ENCODE measurements at regions not wholly inside any gene's neighbourhood (a gene's known extent, or its start where the extent isn't known, plus 50 kb on each side); places are given as distances from the start of the nearest gene placed in this dataset.

- 59 to 79% (median 71%) methylated on average over 4 of the region's 4 CpGs for WGBS, 4 donors
- no peaks in the 10 kb centered on the region for H3K36me3 ChIP-seq (replicated peaks in 1 of 2)
- intact Hi-C loops (cut with DNase I) = no loop called here
- no peaks in the 10 kb centered on the region for H3K27me3 ChIP-seq
- no peak overlapping the region for H3K27ac ChIP-seq
- H3K4me1 ChIP-seq (replicated peaks in 1 of 2) = no peaks in the 10 kb centered on the region
- H3K9me3 ChIP-seq (replicated peaks in 1 of 3) = no peaks in the 10 kb centered on the region
- DNase-seq = no peak
- TF ChIP-seq, protein P1, sequence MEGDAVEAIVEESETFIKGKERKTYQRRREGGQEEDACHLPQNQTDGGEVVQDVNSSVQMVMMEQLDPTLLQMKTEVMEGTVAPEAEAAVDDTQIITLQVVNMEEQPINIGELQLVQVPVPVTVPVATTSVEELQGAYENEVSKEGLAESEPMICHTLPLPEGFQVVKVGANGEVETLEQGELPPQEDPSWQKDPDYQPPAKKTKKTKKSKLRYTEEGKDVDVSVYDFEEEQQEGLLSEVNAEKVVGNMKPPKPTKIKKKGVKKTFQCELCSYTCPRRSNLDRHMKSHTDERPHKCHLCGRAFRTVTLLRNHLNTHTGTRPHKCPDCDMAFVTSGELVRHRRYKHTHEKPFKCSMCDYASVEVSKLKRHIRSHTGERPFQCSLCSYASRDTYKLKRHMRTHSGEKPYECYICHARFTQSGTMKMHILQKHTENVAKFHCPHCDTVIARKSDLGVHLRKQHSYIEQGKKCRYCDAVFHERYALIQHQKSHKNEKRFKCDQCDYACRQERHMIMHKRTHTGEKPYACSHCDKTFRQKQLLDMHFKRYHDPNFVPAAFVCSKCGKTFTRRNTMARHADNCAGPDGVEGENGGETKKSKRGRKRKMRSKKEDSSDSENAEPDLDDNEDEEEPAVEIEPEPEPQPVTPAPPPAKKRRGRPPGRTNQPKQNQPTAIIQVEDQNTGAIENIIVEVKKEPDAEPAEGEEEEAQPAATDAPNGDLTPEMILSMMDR (IDR thresholded peaks at IDR 0.05) = no peak
- no peak for TF ChIP-seq POLR2A (IDR thresholded peaks at IDR 0.05)
- no peak overlapping the region for H3K4me3 ChIP-seq
Measured at GRCh38 chr11:80440835-80441234, 1000.0 kb upstream of the TENM4 start.

DNA sequence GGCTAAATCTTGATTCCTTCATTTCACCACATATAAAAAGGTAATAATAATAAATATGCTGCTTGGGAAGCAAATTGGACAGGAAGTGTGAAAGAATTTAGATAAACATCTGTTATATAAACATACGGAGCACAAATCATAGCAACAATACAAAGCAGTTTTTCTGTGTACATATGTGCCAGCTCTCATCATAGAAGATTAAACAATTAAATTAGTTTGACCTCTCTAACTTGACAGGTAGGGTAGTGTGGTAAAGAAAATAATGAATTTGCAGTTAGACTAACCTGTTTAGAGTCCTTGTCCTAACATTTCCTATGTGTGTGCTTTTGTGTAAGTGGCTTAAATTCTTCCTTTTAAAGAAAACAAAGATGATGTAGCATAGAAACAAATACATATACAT lies 995.7 kb upstream of the TENM4 start:
- no peak for DNase-seq
- intact Hi-C loops (cut with DNase I) = no loop called here
- no peak for TF ChIP-seq POLR2A (IDR thresholded peaks at IDR 0.05)
- TF ChIP-seq, protein P1 (IDR thresholded peaks at IDR 0.05) = no peak
- H3K27me3 ChIP-seq = no peaks in the 10 kb centered on the region
- no peak overlapping the region for H3K27ac ChIP-seq
- H3K36me3 ChIP-seq (replicated peaks in 1 of 2) = no peaks in the 10 kb centered on the region
- H3K4me1 ChIP-seq (replicated peaks in 1 of 2) = no peaks in the 10 kb centered on the region
- H3K4me3 ChIP-seq = no peak overlapping the region
- WGBS, 4 donors = 43 to 72% (median 68%) methylated on average over 1 of the region's 1 CpG
- H3K9me3 ChIP-seq (replicated peaks in 1 of 3) = no peaks in the 10 kb centered on the region

DNA sequence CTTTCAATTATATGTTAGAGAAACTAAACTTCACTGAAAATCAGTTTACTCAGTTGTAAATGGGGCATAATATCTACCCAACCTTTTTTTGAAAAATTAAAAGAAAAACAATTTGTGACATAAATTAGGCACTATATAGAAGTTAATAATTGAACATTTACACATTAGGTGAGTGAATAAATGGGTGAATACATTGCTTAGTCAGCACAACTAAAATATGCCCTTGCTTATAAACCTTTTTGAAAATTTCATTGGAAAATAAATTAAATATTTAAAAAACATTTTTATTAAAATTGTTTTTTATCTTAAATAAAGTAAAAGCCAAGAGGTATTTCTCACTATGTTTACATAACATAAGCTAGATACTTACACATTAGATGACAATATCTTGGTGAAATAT lies 994.5 kb upstream of the TENM4 start:
- Histone ChIP-seq H3K9me3 (replicated peaks in 1 of 3) (no peaks in the 10 kb centered on the region), H3K27me3 (no peaks in the 10 kb centered on the region), H3K27ac (no peak overlapping the region), H3K4me3 (no peak overlapping the region), H3K36me3 (replicated peaks in 1 of 2) (no peaks in the 10 kb centered on the region), H3K4me1 (replicated peaks in 1 of 2) (no peaks in the 10 kb centered on the region)
- TF ChIP-seq, protein P1 (IDR thresholded peaks at IDR 0.05) = no peak
- no peak for TF ChIP-seq POLR2A (IDR thresholded peaks at IDR 0.05)
- intact Hi-C loops (cut with DNase I) = no loop called here
- DNase-seq = no peak

GRCh38 chr11:80432057-80432456 lies 991.2 kb upstream of the TENM4 start:
- TF ChIP-seq, protein P1 (IDR thresholded peaks at IDR 0.05) = no peak
- no peak for TF ChIP-seq POLR2A (IDR thresholded peaks at IDR 0.05)
- WGBS, 4 donors = 59 to 71% (median 62%) methylated on average over 2 of the region's 2 CpGs

More at GRCh38 chr11:80432057-80432456, 991.2 kb upstream of the TENM4 start:
- Histone ChIP-seq H3K4me3 (no peak overlapping the region), H3K27ac (no peak overlapping the region), H3K9me3 (replicated peaks in 1 of 3) (no peaks in the 10 kb centered on the region), H3K4me1 (replicated peaks in 1 of 2) (no peaks in the 10 kb centered on the region), H3K36me3 (replicated peaks in 1 of 2) (no peaks in the 10 kb centered on the region), H3K27me3 (no peaks in the 10 kb centered on the region)
- intact Hi-C loops (cut with DNase I) = no loop called here
- no peak for DNase-seq

Data from adrenal gland (tissue), 9 donors.